Subcutaneous abdominal adipose tissue (tissue), 5 donors: ENCODE measurements at regions not wholly inside any gene's neighbourhood (a gene's known extent, or its start where the extent isn't known, plus 50 kb on each side); places are given as distances from the start of the nearest gene placed in this dataset.
"Not testable (repeated sequence)": the region's sequence is repeated elsewhere in the genome, so short reads cannot be mapped to it uniquely, and the experiment has no call there.

Source experiments
- H3K27ac ChIP-seq: one replicate; pipeline ENCODE4 v1.7.0; 2013; ENCODE audit warnings: low read depth, mild to moderate bottlenecking, inconsistent platforms, low read length, moderate library complexity
- H3K27me3 ChIP-seq, 5 donors: one replicate each; pipeline ENCODE4 v1.7.0; 2013; ENCODE audit warnings: low read length in 5 of 5, inconsistent platforms in 1 of 5; ENCODE audit not compliant: control insufficient read depth in 5 of 5, insufficient read depth in 4 of 5
- H3K36me3 ChIP-seq, 5 donors: one replicate each; pipeline ENCODE4 v1.7.0; 2013; ENCODE audit warnings: low read length in 5 of 5; ENCODE audit not compliant: control insufficient read depth in 5 of 5, insufficient read depth in 5 of 5
- H3K4me1 ChIP-seq, 5 donors: one replicate each; pipeline ENCODE4 v1.7.0; 2013; ENCODE audit warnings: low read length in 5 of 5, mild to moderate bottlenecking in 3 of 5, moderate library complexity in 1 of 5; ENCODE audit not compliant: control insufficient read depth in 5 of 5, insufficient read depth in 5 of 5
- H3K4me3 ChIP-seq, 5 donors: one replicate each; pipeline ENCODE4 v1.7.0; 2013; ENCODE audit warnings: low read length in 5 of 5, low read depth in 1 of 5
- H3K9ac ChIP-seq, 5 donors: one replicate each; pipeline ENCODE4 v1.7.0; 2013; ENCODE audit warnings: low read length in 5 of 5, mild to moderate bottlenecking in 4 of 5, moderate library complexity in 3 of 5
- H3K9me3 ChIP-seq, 5 donors: one replicate each; pipeline ENCODE4 v1.7.0; 2013; ENCODE audit warnings: low read length in 5 of 5; ENCODE audit not compliant: control insufficient read depth in 5 of 5
- donor health status: healthy.
- donor health status: healthy.
- donor health status: healthy.
- donor health status: healthy.
- donor health status: healthy.

DNA sequence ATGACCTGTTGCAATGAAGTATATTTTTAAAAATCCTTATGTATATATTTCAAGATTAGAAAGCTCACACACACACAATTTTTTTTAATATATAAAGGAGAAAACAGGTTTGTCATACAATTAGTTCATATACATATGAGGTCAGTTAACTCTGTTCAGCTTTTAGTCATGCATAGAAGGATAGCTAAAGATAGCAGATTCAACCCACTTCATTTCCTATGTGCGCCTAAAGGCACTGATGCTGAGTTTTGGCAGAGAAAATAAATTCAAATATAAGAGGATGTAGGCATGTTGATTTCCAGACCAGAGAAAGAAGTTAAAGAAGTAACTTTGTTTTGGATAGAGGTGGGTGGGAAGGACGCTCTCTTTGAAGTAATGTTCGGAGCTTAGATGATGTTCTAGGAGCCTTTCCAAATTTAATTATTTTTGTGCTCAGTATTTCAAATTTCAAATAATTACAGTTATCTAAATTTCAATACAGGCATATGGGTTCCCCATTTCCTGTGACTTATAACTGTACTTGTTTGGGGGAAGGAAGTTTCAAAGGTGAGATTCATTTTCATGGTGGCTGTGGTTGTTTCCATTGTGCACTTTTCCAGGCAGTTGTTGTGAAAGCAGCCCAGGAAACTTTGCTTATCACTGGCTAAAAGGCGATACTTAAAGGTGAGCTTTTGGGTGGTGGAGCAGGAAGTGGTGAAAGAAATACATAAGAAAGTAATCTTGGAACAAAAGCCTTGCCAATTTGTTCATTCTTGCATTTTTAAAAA is 523.4 kb upstream of the FANCL start:
- Histone ChIP-seq H3K9me3 (no peaks in the 10 kb centered on the region), H3K4me1 (no peaks in the 10 kb centered on the region), H3K27ac (no peak overlapping the region), H3K9ac (no peak overlapping the region), H3K4me3 (no peak overlapping the region), H3K36me3 (no peaks in the 10 kb centered on the region), H3K27me3 (peaks cover 0 to 4% (median 0%) of the 10 kb centered on the region in 5 donors)

DNA sequence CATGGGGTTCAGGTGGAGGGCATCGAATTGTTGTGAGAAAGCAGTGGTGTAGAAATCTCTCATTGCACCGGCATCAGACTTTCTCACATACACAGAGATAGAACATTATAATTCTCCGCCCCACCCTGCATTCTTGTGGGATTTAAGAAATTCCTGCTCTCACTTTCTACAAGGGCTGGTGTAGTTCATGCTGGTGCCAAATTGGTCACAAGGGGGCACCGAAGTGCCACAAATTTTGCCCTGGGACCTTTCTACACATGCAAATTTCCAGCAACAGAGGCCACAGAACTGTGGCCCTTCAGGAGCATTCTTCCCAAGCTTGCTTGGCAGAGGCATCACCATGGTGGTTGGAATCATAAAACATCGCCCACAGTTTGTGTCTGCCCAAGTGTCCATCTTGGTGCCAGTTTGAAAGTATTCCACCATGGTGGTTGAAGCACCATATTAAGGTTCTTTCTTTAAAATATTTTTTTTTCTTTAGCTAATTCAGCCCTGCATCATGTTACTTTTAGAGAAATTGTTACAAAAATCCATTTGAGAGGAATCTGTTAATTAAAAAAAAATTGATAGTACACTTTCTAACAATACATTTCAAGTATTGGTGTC is 521.2 kb upstream of the FANCL start:
- H3K4me3 ChIP-seq = no peak overlapping the region
- H3K4me1 ChIP-seq = no peaks in the 10 kb centered on the region
- H3K27me3 ChIP-seq = no peaks in the 10 kb centered on the region
- no peaks in the 10 kb centered on the region for H3K36me3 ChIP-seq
- no peaks in the 10 kb centered on the region for H3K9me3 ChIP-seq
- no peak overlapping the region for H3K27ac ChIP-seq
- no peak overlapping the region for H3K9ac ChIP-seq

DNA sequence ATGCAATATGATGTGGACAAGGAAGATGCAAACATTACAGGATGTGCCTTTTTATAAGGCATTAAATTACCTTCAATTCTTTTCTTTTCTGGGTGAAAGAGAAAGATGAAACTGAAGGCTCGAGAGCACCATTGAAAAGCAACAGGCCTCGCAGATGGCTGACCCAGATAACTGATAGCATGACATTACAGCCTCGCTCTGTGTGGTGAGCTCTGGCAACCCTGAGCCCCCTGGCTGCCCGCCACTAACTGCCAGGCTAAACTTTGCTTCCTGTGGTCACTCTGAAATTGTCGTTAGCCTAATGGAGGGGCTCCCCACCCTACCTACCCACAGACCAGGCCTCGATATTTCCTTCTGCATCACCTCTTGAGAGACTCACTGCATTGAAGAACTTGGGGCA is 516.8 kb upstream of the FANCL start:
- no peaks in the 10 kb centered on the region for H3K4me1 ChIP-seq
- no peaks in the 10 kb centered on the region for H3K9me3 ChIP-seq
- no peaks in the 10 kb centered on the region for H3K36me3 ChIP-seq
- H3K4me3 ChIP-seq = no peak overlapping the region
- no peaks in the 10 kb centered on the region for H3K27me3 ChIP-seq
- H3K9ac ChIP-seq = no peak overlapping the region
- H3K27ac ChIP-seq = no peak overlapping the region

DNA sequence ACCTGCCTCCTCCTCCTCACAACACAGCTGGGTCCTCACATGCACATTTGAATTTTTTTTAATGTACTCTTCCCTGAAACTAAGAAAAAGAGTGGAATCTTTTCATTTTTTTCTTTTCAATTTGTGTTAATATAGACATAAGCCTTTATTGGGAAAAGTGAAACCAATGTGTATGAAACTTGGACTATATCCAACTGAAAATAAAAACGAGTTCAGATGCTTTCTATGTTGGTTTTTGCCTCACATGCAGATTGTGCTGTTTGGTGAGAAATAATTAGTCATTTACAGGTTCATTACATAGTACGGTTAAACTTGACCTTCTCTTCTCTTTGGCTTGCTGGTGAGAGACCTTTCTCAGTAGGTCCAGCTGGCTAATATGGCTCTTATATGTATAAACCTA is 515.2 kb upstream of the FANCL start:
- H3K36me3 ChIP-seq = no peaks in the 10 kb centered on the region
- no peaks in the 10 kb centered on the region for H3K27me3 ChIP-seq
- no peaks in the 10 kb centered on the region for H3K9me3 ChIP-seq
- H3K27ac ChIP-seq = no peak overlapping the region
- H3K4me3 ChIP-seq = no peak overlapping the region
- no peak overlapping the region for H3K9ac ChIP-seq
- H3K4me1 ChIP-seq = no peaks in the 10 kb centered on the region

DNA sequence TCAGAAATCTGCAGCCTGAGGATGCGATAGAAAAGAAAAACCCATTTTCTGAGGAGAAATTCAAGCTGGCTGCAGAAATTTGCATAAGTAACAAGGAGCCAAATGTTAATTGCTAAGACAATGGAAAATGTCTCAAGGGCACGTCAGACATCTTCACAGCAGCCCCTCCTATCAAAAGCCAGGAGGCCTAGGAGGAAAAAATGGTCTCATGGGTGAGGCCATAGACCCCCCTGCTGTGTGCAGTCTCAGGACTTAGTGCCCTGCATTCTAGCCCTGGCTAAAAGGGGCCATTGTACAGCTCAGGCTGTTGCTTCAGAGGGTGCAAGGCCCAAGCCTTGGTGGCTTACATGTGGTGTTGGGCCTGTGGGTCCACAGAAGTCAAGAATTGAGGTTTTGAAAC is 511.4 kb upstream of the FANCL start:
- H3K36me3 ChIP-seq, H3K4me3 ChIP-seq, H3K4me1 ChIP-seq, H3K9ac ChIP-seq, H3K9me3 ChIP-seq, H3K27me3 ChIP-seq, H3K27ac ChIP-seq: not testable (repeated sequence)

DNA sequence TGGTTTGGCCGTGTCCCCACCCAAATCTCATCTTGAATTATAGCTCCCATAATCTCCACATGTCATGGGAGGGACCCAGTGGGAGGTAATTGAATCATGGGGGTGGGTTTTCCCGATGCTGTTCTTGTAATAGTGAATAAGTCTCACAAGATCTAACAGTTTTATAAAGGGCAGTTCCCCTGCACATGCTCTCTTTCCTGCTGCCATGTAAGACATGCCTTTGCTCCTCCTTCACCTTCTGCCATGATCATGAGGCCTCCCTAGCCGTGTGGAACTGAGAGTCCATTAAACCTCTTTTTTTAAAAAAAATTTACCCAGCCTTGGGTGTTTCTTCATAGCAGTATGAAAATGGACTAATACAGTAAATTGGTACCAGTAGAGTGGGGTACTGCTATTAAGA is 510.6 kb upstream of the FANCL start:
- not testable (repeated sequence) for H3K36me3 ChIP-seq, H3K9me3 ChIP-seq, H3K27ac ChIP-seq, H3K4me3 ChIP-seq, H3K4me1 ChIP-seq, H3K27me3 ChIP-seq, H3K9ac ChIP-seq

DNA sequence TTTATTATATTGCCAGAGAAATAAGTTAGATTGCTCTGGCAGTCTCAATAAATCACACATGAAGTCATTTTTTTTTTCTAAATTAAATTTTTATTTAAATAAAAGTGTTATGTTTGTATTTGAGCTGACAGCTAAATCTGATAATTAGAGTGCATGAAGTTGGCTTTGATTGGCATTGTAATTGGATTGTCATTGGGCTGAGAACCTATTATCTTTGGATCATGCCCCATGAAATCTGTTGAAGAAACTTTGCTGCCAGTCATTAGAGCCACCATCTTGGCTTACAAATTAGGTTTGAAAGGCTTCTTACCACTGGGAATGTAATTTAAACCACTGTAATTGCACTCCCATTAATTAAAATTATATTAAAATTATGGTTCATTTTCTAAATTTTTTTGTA is 507.9 kb upstream of the FANCL start:
- no peaks in the 10 kb centered on the region for H3K4me1 ChIP-seq
- H3K9me3 ChIP-seq = no peaks in the 10 kb centered on the region
- no peak overlapping the region for H3K27ac ChIP-seq
- H3K9ac ChIP-seq = no peak overlapping the region
- no peaks in the 10 kb centered on the region for H3K36me3 ChIP-seq
- no peak overlapping the region for H3K4me3 ChIP-seq
- no peaks in the 10 kb centered on the region for H3K27me3 ChIP-seq

DNA sequence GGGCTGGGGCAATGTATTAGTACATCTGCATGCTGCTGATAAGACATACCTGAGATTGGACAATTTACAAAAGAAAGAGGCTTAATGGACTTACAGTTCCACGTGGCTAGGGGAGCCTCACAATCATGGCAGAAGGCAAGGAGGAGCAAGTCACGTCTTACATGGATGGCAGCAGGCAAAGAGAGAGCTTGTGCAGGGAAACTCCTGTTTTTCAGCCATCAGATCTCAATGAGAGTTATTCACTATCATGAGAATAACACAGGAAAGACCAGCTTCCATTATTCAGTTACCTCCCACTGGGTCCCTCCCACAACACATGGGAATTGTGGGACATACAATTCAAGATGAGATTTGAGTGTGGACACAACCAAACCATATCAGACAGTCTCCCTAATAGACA is 504.2 kb upstream of the FANCL start:
- H3K4me3 ChIP-seq, H3K4me1 ChIP-seq, H3K9ac ChIP-seq, H3K36me3 ChIP-seq, H3K9me3 ChIP-seq, H3K27me3 ChIP-seq, H3K27ac ChIP-seq: not testable (repeated sequence)

DNA sequence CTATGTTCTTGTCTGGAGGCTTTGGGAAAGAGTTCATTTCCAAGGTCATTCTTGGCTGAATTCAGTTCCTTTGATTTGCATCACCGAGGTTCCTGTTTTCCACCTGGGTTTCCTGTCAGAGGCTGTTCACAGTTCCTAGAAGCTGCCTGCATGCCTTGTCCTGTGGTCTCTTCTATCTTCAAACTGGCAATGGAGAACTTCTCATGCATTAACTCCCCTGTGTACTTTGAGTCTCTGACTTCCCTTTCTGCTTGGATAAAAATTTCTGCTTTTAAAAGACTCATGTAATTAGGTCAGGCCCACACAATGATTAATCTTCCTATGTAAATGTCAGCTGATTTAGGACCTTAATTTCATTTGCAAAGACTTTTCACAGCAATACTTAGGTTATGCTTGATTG is 499.3 kb upstream of the FANCL start:
- no peak overlapping the region for H3K9ac ChIP-seq
- H3K36me3 ChIP-seq = no peaks in the 10 kb centered on the region
- no peaks in the 10 kb centered on the region for H3K27me3 ChIP-seq
- no peak overlapping the region for H3K27ac ChIP-seq
- H3K4me1 ChIP-seq = no peaks in the 10 kb centered on the region
- no peak overlapping the region for H3K4me3 ChIP-seq
- no peaks in the 10 kb centered on the region for H3K9me3 ChIP-seq

DNA sequence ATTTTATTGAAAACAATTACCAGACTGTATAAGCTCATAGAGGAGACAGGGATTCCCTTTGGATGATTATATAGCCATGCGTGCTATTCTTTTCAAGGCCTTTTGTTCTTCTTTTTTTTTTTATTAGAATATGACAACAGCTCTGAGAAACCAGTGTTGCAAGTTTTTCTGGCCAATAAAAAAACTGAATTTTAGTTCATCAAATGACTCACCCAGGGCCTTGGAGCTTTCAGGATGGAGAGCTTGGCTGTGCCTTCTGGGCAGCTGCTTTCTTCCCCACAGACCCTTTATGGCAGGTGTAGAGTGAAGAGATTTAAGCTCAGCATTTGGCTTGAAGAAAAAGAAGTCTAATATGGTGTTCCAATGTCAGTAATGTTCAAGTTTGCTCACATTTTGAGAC is 497.9 kb upstream of the FANCL start:
- Histone ChIP-seq H3K4me1 (no peaks in the 10 kb centered on the region), H3K36me3 (no peaks in the 10 kb centered on the region), H3K4me3 (no peak overlapping the region), H3K27me3 (no peaks in the 10 kb centered on the region), H3K9me3 (no peaks in the 10 kb centered on the region), H3K9ac (no peak overlapping the region), H3K27ac (no peak overlapping the region)
